ENCODE measurements at regions not wholly inside any gene's neighbourhood (a gene's known extent, or its start where the extent isn't known, plus 50 kb on each side); places are given as distances from the start of the nearest gene placed in this dataset.

DNA sequence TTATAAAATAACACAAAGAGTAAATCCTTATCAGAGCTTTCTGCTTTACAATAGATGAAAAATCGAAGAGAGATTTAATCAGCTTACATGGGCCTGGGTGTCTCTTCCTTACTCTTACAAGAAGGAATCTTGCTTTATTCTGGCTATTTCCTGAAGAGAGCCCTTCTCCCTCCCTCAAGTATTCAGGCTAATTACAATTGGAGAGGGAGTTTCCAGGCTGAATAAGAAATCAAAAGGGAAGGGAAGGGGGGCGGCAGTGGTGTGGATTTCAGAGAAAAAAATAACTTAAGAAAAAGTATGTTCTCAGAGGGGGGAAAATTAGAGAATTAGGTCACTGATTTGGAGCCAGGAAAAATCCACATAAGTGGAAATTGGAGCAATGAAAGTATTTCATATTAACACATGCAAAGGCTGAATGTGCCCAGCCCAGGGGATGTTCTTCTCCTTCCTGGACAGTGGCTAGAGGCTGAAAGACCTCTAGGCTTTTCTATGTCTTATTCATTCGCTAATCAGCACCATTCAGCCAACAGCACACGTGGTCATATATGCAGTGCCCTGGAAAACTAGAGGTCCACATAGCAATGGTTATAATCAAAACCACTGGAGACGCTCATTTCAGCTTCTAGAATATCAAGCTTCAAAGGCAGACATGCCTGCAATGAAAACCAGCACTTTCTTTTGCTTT lies 158.9 kb upstream of the BTG1 start:
- no peaks in the 10 kb centered on the region for H3K9me3 Mint-ChIP-seq (ENCODE audit: unreplicated experiment)
- POLR2A ChIA-PET = no interaction called here
- Histone ChIP-seq H3K27me3 (replicated peaks; ENCODE audit: control insufficient read depth, insufficient read depth, low read length) (no peaks in the 10 kb centered on the region), H3K4me1 (no peaks in the 10 kb centered on the region), H3K36me3 (ENCODE audit: control insufficient read depth, insufficient read depth, low read length) (no peaks in the 10 kb centered on the region), H3K9me3 (no peaks in the 10 kb centered on the region), H3K4me3 (ENCODE audit: low read depth, low read length) (no peak overlapping the region)
- no peak overlapping the region for H3K4me3 Mint-ChIP-seq (ENCODE audit: unreplicated experiment)
- CTCF ChIA-PET = no interaction called here
- no peaks in the 10 kb centered on the region for H3K4me1 Mint-ChIP-seq (ENCODE audit: low read depth, unreplicated experiment)
- BruUV-seq (replicated peaks) = no TSS peak
- H3K27me3 Mint-ChIP-seq (ENCODE audit: insufficient read depth, unreplicated experiment) = peaks cover 3% of the 10 kb centered on the region
- no peak overlapping the region for H3K27ac Mint-ChIP-seq (ENCODE audit: unreplicated experiment)
- TF ChIP-seq, protein P1, sequence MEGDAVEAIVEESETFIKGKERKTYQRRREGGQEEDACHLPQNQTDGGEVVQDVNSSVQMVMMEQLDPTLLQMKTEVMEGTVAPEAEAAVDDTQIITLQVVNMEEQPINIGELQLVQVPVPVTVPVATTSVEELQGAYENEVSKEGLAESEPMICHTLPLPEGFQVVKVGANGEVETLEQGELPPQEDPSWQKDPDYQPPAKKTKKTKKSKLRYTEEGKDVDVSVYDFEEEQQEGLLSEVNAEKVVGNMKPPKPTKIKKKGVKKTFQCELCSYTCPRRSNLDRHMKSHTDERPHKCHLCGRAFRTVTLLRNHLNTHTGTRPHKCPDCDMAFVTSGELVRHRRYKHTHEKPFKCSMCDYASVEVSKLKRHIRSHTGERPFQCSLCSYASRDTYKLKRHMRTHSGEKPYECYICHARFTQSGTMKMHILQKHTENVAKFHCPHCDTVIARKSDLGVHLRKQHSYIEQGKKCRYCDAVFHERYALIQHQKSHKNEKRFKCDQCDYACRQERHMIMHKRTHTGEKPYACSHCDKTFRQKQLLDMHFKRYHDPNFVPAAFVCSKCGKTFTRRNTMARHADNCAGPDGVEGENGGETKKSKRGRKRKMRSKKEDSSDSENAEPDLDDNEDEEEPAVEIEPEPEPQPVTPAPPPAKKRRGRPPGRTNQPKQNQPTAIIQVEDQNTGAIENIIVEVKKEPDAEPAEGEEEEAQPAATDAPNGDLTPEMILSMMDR (IDR thresholded peaks at IDR 0.05; ENCODE audit: insufficient read depth in 1 of 2, low read depth in 1 of 2, low read length in 1 of 2, severe bottlenecking in 1 of 2, unreplicated experiment in 1 of 2) = no peak
- intact Hi-C loops (cut with micrococcal nuclease; ENCODE audit: unreplicated experiment) = no loop called here
- no peak for DNase-seq
- no peaks in the 10 kb centered on the region for H3K36me3 Mint-ChIP-seq (ENCODE audit: insufficient read depth, unreplicated experiment)

DNA sequence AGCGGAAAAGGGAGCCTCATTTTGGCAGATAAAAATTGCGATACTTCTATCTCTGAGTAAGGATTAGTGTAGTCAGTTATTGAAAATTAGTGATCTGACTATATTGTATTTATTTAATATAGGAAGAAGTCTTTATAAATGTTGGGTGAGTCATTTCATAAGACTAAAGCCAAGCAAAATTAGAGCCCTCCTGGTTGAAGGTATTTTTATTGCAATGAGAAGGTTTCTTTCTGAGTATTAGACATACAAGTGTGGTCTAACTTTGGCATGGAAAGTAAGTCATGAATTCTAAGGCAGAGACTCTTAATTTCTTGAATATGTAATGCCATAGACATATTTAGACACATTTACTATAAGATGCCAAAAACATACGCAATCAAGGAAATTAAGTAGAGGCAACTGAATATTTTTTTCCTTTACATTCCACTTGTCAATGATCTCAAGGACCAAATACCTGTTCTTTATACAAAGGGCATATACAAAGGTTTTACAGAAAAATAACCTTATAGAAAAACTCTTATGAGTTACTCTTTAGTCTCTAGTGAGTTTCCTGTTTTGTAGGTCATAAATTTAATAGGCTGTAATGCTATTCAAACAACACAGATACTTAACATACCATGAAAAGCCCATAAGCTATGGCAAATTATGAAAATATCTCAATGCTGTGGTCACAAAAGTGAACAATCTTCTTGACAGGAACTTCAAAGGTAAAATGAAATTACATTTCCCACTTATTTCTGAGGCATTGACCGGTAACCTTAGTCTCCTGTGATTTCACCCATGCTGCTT lies 156.6 kb upstream of the BTG1 start:
- Mint-ChIP-seq H3K27ac (ENCODE audit: unreplicated experiment) (no peak overlapping the region), H3K4me3 (ENCODE audit: unreplicated experiment) (no peak overlapping the region)

DNA sequence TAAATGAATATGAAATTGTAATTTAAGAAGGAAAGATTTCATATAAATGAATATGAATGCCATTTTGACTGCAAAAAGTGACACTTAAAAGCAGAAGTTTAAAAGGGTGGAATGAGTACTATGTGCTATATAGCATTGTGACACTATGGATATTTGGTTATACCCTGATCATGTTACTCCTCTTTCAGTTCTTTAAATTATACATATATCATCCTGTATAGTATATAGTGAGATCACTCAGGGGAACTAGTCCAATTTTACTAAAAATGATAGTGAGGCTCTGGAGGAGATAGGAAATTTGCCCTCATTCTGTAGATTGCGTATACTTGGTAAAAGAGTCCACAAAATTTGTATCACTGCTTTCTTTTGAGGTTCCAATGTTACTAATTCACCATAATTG lies 155.7 kb upstream of the BTG1 start:
- peaks cover 3% of the 10 kb centered on the region for H3K27me3 Mint-ChIP-seq (ENCODE audit: insufficient read depth, unreplicated experiment)
- TF ChIP-seq, protein P1 (IDR thresholded peaks at IDR 0.05; ENCODE audit: insufficient read depth in 1 of 2, low read depth in 1 of 2, low read length in 1 of 2, severe bottlenecking in 1 of 2, unreplicated experiment in 1 of 2) = no peak
- Histone ChIP-seq H3K4me1 (no peaks in the 10 kb centered on the region), H3K9me3 (no peaks in the 10 kb centered on the region), H3K36me3 (ENCODE audit: control insufficient read depth, insufficient read depth, low read length) (no peaks in the 10 kb centered on the region), H3K4me3 (ENCODE audit: low read depth, low read length) (no peak overlapping the region), H3K27me3 (replicated peaks; ENCODE audit: control insufficient read depth, insufficient read depth, low read length) (no peaks in the 10 kb centered on the region)
- ChIA-PET POLR2A (no interaction called here), CTCF (no interaction called here)
- intact Hi-C loops (cut with micrococcal nuclease; ENCODE audit: unreplicated experiment) = no loop called here
- no peak overlapping the region for H3K27ac Mint-ChIP-seq (ENCODE audit: unreplicated experiment)
- H3K4me1 Mint-ChIP-seq (ENCODE audit: low read depth, unreplicated experiment) = no peaks in the 10 kb centered on the region
- H3K36me3 Mint-ChIP-seq (ENCODE audit: insufficient read depth, unreplicated experiment) = no peaks in the 10 kb centered on the region
- H3K4me3 Mint-ChIP-seq (ENCODE audit: unreplicated experiment) = no peak overlapping the region
- DNase-seq = no peak
- no TSS peak for BruUV-seq (replicated peaks)
- no peaks in the 10 kb centered on the region for H3K9me3 Mint-ChIP-seq (ENCODE audit: unreplicated experiment)

More for the DNA sequence above, 156.6 kb upstream of the BTG1 start:
- Histone ChIP-seq H3K9me3 (no peaks in the 10 kb centered on the region), H3K4me3 (ENCODE audit: low read depth, low read length) (no peak overlapping the region), H3K4me1 (no peaks in the 10 kb centered on the region), H3K36me3 (ENCODE audit: control insufficient read depth, insufficient read depth, low read length) (no peaks in the 10 kb centered on the region), H3K27me3 (replicated peaks; ENCODE audit: control insufficient read depth, insufficient read depth, low read length) (no peaks in the 10 kb centered on the region)
- H3K27me3 Mint-ChIP-seq (ENCODE audit: insufficient read depth, unreplicated experiment) = peaks cover 3% of the 10 kb centered on the region
- ChIA-PET POLR2A (no interaction called here), CTCF (no interaction called here)
- TF ChIP-seq, protein P1 (IDR thresholded peaks at IDR 0.05; ENCODE audit: insufficient read depth in 1 of 2, low read depth in 1 of 2, low read length in 1 of 2, severe bottlenecking in 1 of 2, unreplicated experiment in 1 of 2) = no peak
- H3K4me1 Mint-ChIP-seq (ENCODE audit: low read depth, unreplicated experiment) = no peaks in the 10 kb centered on the region
- no peaks in the 10 kb centered on the region for H3K9me3 Mint-ChIP-seq (ENCODE audit: unreplicated experiment)
- no peaks in the 10 kb centered on the region for H3K36me3 Mint-ChIP-seq (ENCODE audit: insufficient read depth, unreplicated experiment)
- BruUV-seq (replicated peaks) = no TSS peak
- no peak for DNase-seq
- intact Hi-C loops (cut with micrococcal nuclease; ENCODE audit: unreplicated experiment) = no loop called here

All from Caco-2 (cell line).